HG03108 (cell line): ENCODE measurements at regions not wholly inside any gene's neighbourhood (a gene's known extent, or its start where the extent isn't known, plus 50 kb on each side); places are given as distances from the start of the nearest gene placed in this dataset.
"Not testable (repeated sequence)": the region's sequence is repeated elsewhere in the genome, so short reads cannot be mapped to it uniquely, and the experiment has no call there.

Experiments used
- ATAC-seq: cut with Tn5 transposase; IDR thresholded peaks from one replicate; pipeline ENCODE4 v1.9.1; 2021; ENCODE audit warnings: moderate library complexity; ENCODE audit not compliant: unreplicated experiment

- not testable (repeated sequence) for ATAC-seq
These were observed 102.2 kb upstream of the PDE10A start for GRCh38 chr6:165765256-165765655.

GRCh38 chr6:165762876-165763275, 99.8 kb upstream of the PDE10A start:
- ATAC-seq = no peak

GRCh38 chr6:165762125-165762524, 99.1 kb upstream of the PDE10A start:
- ATAC-seq = no peak

- ATAC-seq = no peak
These were observed 97.8 kb upstream of the PDE10A start for GRCh38 chr6:165760803-165761185.

GRCh38 chr6:165760126-165760802, 97.2 kb upstream of the PDE10A start:
- ATAC-seq = no peak

GRCh38 chr6:165758441-165758840, 95.4 kb upstream of the PDE10A start:
- no peak for ATAC-seq

GRCh38 chr6:165755583-165755982, 92.5 kb upstream of the PDE10A start:
- ATAC-seq = no peak

- no peak for ATAC-seq
These were observed 90.5 kb upstream of the PDE10A start for GRCh38 chr6:165753506-165753905.

GRCh38 chr6:165752451-165752850, 89.4 kb upstream of the PDE10A start:
- no peak for ATAC-seq

- no peak for ATAC-seq
These were observed 88.4 kb upstream of the PDE10A start for GRCh38 chr6:165751486-165751885.

- ATAC-seq = no peak
These were observed 86.1 kb upstream of the PDE10A start for GRCh38 chr6:165749163-165749562.

- no peak for ATAC-seq
These were observed 85.3 kb upstream of the PDE10A start for GRCh38 chr6:165748390-165748789.

- ATAC-seq = no peak
These were observed 84.9 kb upstream of the PDE10A start for GRCh38 chr6:165747963-165748362.

GRCh38 chr6:165746331-165746730, 83.3 kb upstream of the PDE10A start:
- ATAC-seq = no peak

GRCh38 chr6:165745492-165745891, 82.5 kb upstream of the PDE10A start:
- peak; percentile 60 for ATAC-seq

- ATAC-seq = no peak
These were observed 81.7 kb upstream of the PDE10A start for GRCh38 chr6:165744555-165745228.

GRCh38 chr6:165743366-165743898, 80.4 kb upstream of the PDE10A start:
- no peak for ATAC-seq

- ATAC-seq = no peak
These were observed 79.0 kb upstream of the PDE10A start for GRCh38 chr6:165742047-165742446.

- no peak for ATAC-seq
These were observed 74.4 kb upstream of the PDE10A start for GRCh38 chr6:165737396-165737795.

- no peak for ATAC-seq
These were observed 72.0 kb upstream of the PDE10A start for GRCh38 chr6:165735065-165735464.

- ATAC-seq = no peak
These were observed 70.4 kb upstream of the PDE10A start for GRCh38 chr6:165733489-165733791.

- peak; percentile 92 for ATAC-seq
These were observed 69.9 kb upstream of the PDE10A start for GRCh38 chr6:165732696-165733488.
